ENCODE measurements at regions not wholly inside any gene's neighbourhood (a gene's known extent, or its start where the extent isn't known, plus 50 kb on each side); places are given as distances from the start of the nearest gene placed in this dataset.

- TF ChIP-seq CTCF (IDR thresholded peaks at IDR 0.05; ENCODE audit: borderline replicate concordance, extremely low read depth, low read length, poor library complexity, severe bottlenecking) (no peak), EZH2 (IDR thresholded peaks at IDR 0.05; ENCODE audit: borderline replicate concordance, low read depth, low read length, severe bottlenecking) (no peak)
Observed at GRCh38 chr6:45827952-45828530, 187.6 kb downstream of the CLIC5 start.
